Nephron progenitor cell (in vitro differentiated cells): ENCODE measurements at regions not wholly inside any gene's neighbourhood (a gene's known extent, or its start where the extent isn't known, plus 50 kb on each side); places are given as distances from the start of the nearest gene placed in this dataset.

Experiments used
- DNase-seq: peaks from one replicate; pipeline ENCODE4 v3.0.0; 2021
- H3K27ac Mint-ChIP-seq: 2 replicates; pipeline ENCODE4 v1.8.0; 2021; ENCODE audit warnings: mild to moderate bottlenecking, moderate library complexity, mixed read lengths
- H3K27me3 Mint-ChIP-seq: 2 replicates; pipeline ENCODE4 v1.8.0; 2021; ENCODE audit warnings: mild to moderate bottlenecking, low read depth, mixed read lengths; ENCODE audit not compliant: poor library complexity
- H3K36me3 Mint-ChIP-seq: 2 replicates; pipeline ENCODE4 v1.8.0; 2021; ENCODE audit warnings: low read depth, mixed read lengths
- H3K4me1 Mint-ChIP-seq: 2 replicates; pipeline ENCODE4 v1.8.0; 2021; ENCODE audit warnings: mixed read lengths
- H3K4me3 Mint-ChIP-seq: 2 replicates; pipeline ENCODE4 v1.8.0; 2021; ENCODE audit warnings: mild to moderate bottlenecking, moderate library complexity, mixed read lengths
- H3K9me3 Mint-ChIP-seq: 2 replicates; pipeline ENCODE4 v1.8.0; 2021; ENCODE audit warnings: mild to moderate bottlenecking, moderate library complexity, mixed read lengths
- TF ChIP-seq, protein P1 (sequence below): fragments of 200-600 bp; sonication (generic); IDR thresholded peaks from 2 replicates; pipeline ENCODE4 v1.5.0; 2021; ENCODE audit warnings: antibody characterized with exemption

DNA sequence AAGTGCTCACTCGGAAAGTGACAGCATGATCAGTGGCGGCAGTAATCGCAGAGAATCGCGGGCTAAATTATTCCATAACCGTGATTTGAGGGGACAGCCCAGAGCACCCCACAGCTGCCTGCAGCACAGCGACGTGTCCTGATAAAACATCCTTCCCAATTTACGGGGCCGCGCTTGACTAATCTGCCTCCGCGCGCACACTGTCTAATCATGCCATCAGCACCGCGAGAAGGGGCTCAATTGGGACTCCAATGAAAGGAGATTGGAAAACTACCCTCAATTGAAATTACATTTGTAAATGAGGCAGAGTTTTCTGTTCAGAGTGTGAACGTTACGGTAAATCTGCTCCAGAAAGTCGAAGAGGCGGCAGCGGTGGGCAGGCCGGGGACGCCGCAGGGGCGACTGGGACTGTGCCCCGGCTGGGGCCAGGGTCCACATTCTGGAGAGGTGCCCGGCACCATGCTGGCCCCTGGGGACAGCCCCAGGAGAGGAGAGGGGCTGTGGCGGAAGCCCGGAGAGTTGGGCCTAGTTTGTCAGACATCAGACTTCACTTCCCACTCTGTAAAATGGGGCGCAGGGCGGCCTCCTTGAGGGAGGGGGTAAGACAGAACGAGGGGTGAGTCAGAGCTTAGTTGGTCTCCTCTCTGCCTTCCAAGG is 107.7 kb downstream of the FAM53A start:
- Mint-ChIP-seq H3K4me1 (peaks cover 42% of the 10 kb centered on the region), H3K27ac (no peak overlapping the region), H3K9me3 (no peaks in the 10 kb centered on the region), H3K27me3 (peaks cover 38% of the 10 kb centered on the region), H3K36me3 (no peaks in the 10 kb centered on the region), H3K4me3 (peak overlapping the region; percentile 35)
- DNase-seq: no peak
- TF ChIP-seq, protein P1, sequence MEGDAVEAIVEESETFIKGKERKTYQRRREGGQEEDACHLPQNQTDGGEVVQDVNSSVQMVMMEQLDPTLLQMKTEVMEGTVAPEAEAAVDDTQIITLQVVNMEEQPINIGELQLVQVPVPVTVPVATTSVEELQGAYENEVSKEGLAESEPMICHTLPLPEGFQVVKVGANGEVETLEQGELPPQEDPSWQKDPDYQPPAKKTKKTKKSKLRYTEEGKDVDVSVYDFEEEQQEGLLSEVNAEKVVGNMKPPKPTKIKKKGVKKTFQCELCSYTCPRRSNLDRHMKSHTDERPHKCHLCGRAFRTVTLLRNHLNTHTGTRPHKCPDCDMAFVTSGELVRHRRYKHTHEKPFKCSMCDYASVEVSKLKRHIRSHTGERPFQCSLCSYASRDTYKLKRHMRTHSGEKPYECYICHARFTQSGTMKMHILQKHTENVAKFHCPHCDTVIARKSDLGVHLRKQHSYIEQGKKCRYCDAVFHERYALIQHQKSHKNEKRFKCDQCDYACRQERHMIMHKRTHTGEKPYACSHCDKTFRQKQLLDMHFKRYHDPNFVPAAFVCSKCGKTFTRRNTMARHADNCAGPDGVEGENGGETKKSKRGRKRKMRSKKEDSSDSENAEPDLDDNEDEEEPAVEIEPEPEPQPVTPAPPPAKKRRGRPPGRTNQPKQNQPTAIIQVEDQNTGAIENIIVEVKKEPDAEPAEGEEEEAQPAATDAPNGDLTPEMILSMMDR: no peak

DNA sequence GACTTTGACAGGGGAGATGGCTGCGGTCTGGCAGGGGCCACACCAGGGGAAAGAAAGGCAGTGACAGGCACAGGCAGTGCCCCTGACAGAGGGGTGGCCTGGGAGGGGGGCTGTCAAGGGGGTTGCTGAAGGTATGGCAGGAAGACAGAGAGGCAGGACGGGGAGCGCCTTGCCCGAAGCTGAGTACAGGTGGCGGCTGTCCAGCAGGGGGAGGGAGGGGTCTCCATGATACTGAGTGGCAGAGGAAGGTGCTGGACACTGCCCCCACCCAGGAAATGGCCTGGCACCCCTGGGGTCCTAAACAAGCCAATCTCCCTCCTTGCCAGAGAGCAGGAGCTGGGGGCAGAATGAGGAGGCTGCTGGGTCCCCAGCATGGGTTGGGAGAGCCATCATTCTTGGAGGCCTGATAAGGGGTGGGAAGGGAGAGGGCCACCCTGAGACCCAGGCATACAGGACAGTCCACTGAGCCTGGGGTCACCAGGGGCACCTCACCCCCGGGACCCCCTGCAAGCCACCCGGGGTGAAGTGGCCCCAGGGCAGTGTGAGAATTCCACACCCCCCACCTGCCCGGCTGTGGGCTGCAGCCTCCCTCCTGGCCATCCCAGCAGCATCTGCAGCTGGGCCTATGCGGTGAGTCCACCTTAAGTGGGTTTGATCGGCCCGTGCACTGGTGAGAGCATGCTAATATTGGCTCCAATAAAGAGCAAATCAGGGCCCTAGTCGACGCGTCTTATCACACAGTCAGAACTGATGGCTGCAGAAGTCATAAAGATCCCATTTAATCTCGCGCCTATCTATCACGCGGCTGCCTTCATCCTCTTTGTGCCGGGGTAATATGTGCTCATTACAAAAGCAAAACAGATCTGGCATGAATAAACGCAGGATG is 108.5 kb downstream of the FAM53A start:
- TF ChIP-seq, protein P1: no peak
- Mint-ChIP-seq H3K27ac (no peak overlapping the region), H3K9me3 (no peaks in the 10 kb centered on the region), H3K4me3 (no peak overlapping the region), H3K27me3 (peaks cover 34% of the 10 kb centered on the region), H3K36me3 (no peaks in the 10 kb centered on the region), H3K4me1 (peaks cover 43% of the 10 kb centered on the region)
- DNase-seq: no peak

DNA sequence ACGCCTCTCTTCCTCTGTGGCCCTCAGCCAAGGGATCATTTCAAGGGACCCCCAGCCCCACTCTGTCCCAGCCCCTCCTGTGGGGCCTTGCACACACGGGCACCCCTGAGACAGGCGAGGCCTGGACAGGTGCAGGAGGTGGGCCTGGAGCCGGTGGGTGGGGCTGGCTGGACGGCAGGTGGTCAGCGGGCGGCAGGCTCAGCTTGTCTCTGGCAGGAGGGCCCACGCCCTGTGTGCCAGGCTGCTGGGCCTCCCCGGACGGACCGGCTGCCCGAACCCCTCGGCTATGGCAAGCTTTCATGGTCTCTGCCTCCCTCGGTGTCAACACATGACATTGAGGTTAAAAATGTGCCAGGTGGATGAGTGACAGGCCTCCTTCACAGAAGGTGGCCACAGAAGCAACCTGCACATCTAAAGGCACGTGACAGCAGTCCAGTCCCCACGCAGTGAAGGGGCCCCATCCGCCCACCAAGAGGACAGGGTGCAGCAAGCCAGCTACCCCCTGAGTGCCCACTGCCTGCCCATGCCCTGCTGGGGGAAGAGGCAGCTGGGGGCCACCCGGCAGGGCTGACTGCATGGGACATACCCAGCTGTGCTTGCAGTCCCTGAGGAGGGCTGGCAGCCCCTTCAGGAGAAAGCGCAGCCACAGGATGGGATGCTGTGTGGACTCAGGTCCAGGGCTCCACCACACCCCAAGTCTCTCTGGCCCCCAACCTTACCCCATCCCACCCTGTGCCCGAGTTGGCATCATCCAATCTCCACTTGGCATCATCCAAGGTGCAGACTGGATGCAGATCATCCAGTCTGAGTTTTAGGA is 109.3 kb downstream of the FAM53A start:
- no peaks in the 10 kb centered on the region for H3K36me3 Mint-ChIP-seq
- TF ChIP-seq, protein P1: no peak
- H3K4me3 Mint-ChIP-seq: no peak overlapping the region
- no peaks in the 10 kb centered on the region for H3K9me3 Mint-ChIP-seq
- H3K27ac Mint-ChIP-seq: no peak overlapping the region
- DNase-seq: no peak
- peaks cover 34% of the 10 kb centered on the region for H3K27me3 Mint-ChIP-seq
- H3K4me1 Mint-ChIP-seq: peaks cover 43% of the 10 kb centered on the region

DNA sequence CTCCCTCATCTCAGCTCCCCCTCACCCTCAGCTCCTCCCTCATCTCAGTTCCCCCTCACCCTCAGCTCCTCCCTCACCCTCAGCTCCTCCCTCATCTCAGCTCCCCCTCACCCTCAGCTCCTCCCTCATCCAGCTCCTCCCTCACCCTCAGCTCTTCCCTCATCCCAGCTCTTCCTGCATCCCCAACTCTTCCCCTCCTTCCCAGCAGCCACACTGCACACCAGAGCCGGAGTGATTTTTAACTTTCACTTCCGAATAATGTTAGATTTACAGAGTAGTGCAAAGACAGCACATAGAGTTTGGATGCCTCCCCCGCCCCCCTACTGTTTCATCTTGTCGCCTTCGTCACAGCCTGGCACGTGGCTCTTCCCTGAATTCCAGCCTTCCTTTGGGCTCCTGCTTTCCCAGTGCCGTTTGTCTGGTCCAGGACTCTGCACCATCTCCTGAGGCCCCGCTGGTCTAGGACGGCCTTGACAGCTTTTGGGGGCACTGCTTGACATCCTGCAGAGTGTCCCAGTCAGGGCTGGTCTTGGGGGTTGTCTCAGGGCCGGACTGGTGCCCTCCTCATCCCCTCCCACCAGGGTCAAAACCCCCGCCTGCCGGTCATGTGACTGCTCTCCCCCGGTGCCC is 110.2 kb downstream of the FAM53A start:
- peaks cover 43% of the 10 kb centered on the region for H3K4me1 Mint-ChIP-seq
- no peak overlapping the region for H3K27ac Mint-ChIP-seq
- H3K9me3 Mint-ChIP-seq: no peaks in the 10 kb centered on the region
- H3K4me3 Mint-ChIP-seq: no peak overlapping the region
- peak; percentile 0 for DNase-seq
- TF ChIP-seq, protein P1: no peak
- no peaks in the 10 kb centered on the region for H3K36me3 Mint-ChIP-seq
- H3K27me3 Mint-ChIP-seq: peaks cover 37% of the 10 kb centered on the region

DNA sequence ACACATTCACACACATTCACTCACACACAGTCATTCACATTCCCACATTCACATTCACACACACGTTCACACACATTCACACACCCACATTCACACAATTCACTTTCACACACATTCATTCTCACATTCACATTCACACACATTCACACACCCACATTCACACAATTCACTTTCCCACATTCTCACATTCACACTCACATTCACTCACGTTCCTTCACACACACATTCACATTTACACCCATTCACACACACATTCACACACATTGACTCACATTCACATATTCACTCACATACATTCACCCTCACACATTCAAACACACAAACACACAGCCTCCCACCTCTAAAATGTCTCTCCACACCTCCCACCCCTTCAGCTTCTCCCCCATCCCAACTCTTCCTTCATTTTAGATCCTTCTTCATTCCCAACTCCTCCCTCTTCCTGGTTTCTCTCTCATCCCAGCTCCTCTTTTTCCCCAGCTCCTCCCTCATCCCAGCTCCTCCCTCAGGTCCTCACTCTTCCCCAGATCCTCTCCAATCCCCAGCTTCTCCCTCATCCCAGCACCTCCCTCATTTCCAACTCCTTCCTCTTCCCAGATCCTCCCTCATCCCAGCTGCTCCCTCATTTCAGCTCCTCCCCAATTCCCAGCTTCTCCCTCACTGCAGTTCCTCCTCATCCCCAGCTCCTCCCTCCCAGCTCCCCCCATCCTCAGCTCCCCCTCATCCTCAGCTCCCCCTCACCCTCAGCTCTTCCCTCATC is 111.0 kb downstream of the FAM53A start:
- Mint-ChIP-seq H3K27ac (no peak overlapping the region), H3K9me3 (no peaks in the 10 kb centered on the region)
- TF ChIP-seq, protein P1: no peak

More for the DNA sequence above, 111.0 kb downstream of the FAM53A start:
- DNase-seq: no peak
- Mint-ChIP-seq H3K4me1 (peaks cover 41% of the 10 kb centered on the region), H3K36me3 (no peaks in the 10 kb centered on the region), H3K27me3 (peaks cover 34% of the 10 kb centered on the region), H3K4me3 (peak overlapping the region; percentile 9)
